Mesodermal cell (in vitro differentiated cells): ENCODE measurements at regions not wholly inside any gene's neighbourhood (a gene's known extent, or its start where the extent isn't known, plus 50 kb on each side); places are given as distances from the start of the nearest gene placed in this dataset.

Source experiments
- H3K27ac ChIP-seq: 2 replicates; pipeline ENCODE4 v1.7.0; 2013; ENCODE audit warnings: mild to moderate bottlenecking, low read depth, low read length, moderate library complexity; ENCODE audit not compliant: severe bottlenecking
- H3K36me3 ChIP-seq: 2 replicates; pipeline ENCODE4 v1.7.1; 2013; ENCODE audit warnings: mild to moderate bottlenecking, low read length, moderate library complexity; ENCODE audit not compliant: control insufficient read depth, insufficient read depth
- H3K4me1 ChIP-seq: one replicate; pipeline ENCODE4 v1.7.1; 2013; ENCODE audit warnings: mild to moderate bottlenecking, low read length; ENCODE audit not compliant: insufficient read depth, control insufficient read depth, poor library complexity, severe bottlenecking
- H3K4me3 ChIP-seq: 2 replicates; pipeline ENCODE4 v1.7.0; 2013; ENCODE audit warnings: low read length, control low read depth, mild to moderate bottlenecking; ENCODE audit not compliant: insufficient read depth, poor library complexity, severe bottlenecking; ENCODE audit errors: extremely low read depth
- H3K9me3 ChIP-seq: 2 replicates; pipeline ENCODE4 v1.7.1; 2013; ENCODE audit warnings: mild to moderate bottlenecking, low read length, moderate library complexity; ENCODE audit not compliant: control insufficient read depth
- WGBS, 2 experiments: methylation state at CpG; one replicate each; pipeline ENCODE4 v1.1.5; 2013; ENCODE audit warnings: missing lambda C conversion rate in 2 of 2; ENCODE audit not compliant: insufficient coverage in 2 of 2; 5-methylcytosine and 5-hydroxymethylcytosine counted together

DNA sequence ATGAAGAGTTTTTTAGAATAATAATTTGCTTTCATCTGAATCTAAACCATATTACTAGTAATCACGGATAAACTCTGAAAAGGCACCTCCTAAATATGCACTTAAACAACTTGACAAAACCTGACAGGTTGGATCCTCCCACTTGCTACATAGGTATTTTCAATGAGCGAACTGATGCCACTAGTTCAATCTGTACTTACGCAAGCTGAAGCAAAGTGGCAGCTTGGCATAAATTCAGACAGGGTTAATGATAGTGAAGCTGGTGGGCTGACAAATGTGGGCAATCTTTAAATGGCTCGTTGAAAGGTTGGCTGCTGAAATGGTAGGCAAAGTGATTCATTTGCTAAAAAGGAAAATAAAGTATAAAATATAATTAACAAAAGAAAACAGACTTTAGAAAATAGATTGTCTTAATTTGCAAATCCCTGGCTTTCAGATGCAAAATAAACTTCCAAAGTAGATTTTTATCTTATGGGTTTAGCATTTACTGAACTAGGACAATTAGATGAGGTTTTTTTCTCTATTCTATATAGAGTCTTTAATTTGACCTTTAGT is 1713.5 kb upstream of the SLC39A10 start:
- no peak overlapping the region for H3K4me3 ChIP-seq
- H3K9me3 ChIP-seq: no peaks in the 10 kb centered on the region
- no peaks in the 10 kb centered on the region for H3K36me3 ChIP-seq
- 82 to 100% methylated on average over 2 to 3 of the region's 4 CpGs for WGBS, 2 experiments
- no peaks in the 10 kb centered on the region for H3K4me1 ChIP-seq
- H3K27ac ChIP-seq: no peak overlapping the region

DNA sequence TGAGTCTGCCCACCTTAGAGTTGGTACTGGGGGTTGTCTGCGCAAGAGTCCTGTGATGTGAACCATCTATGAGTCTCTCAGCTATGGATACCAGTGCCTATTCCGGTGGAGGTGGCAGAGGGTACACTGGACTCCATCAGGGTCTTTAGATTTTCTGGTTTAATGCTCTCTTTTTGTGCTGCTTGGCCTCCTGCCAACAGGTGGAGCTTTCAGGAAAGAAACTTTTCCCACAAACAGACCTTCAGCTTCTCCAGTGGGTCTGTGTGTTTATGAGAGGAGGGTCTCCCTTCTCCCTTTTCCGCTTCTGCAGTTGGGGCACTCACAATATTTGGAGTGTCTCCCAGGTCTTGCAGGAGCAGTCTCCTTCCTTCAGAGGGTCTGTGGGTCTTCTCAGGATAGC is 1721.9 kb upstream of the SLC39A10 start:
- 67 to 90% methylated on average over 1 of the region's 3 CpGs for WGBS, 2 experiments
- Histone ChIP-seq H3K4me1 (no peaks in the 10 kb centered on the region), H3K36me3 (no peaks in the 10 kb centered on the region), H3K27ac (no peak overlapping the region), H3K9me3 (no peaks in the 10 kb centered on the region), H3K4me3 (no peak overlapping the region)

GRCh38 chr2:193929131-193929530 is 1727.9 kb upstream of the SLC39A10 start:
- WGBS, 2 experiments: 100% methylated on average over 1 of the region's 1 CpG; no CpG with 5 or more reads in 1 of the 2 experiments
- Histone ChIP-seq H3K27ac (no peak overlapping the region), H3K36me3 (no peaks in the 10 kb centered on the region), H3K4me3 (no peak overlapping the region), H3K9me3 (no peaks in the 10 kb centered on the region), H3K4me1 (no peaks in the 10 kb centered on the region)

DNA sequence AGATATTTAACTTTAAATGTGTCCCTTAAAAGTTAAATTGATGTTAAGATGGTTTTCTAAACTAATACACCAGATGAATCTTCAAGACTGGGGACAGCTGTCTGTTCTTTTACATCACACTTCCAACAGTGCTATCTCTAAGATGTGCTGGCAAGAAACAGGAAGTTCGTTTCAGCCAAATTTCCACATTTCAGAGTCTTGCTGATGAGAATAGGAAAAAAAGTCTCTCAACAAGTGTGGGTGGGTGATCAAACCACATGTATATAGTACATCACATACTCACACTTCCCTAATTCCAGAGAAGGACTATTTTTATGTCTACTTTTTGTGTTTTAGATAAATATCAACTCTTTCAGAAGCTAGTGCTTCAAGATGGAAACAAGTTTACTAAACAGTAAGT is 1712.8 kb upstream of the TMEFF2 start:
- no peaks in the 10 kb centered on the region for H3K36me3 ChIP-seq
- no peak overlapping the region for H3K4me3 ChIP-seq
- no peaks in the 10 kb centered on the region for H3K9me3 ChIP-seq
- no CpG with 5 or more reads among the region's 1 CpG for WGBS, 2 experiments
- no peaks in the 10 kb centered on the region for H3K4me1 ChIP-seq
- no peak overlapping the region for H3K27ac ChIP-seq

DNA sequence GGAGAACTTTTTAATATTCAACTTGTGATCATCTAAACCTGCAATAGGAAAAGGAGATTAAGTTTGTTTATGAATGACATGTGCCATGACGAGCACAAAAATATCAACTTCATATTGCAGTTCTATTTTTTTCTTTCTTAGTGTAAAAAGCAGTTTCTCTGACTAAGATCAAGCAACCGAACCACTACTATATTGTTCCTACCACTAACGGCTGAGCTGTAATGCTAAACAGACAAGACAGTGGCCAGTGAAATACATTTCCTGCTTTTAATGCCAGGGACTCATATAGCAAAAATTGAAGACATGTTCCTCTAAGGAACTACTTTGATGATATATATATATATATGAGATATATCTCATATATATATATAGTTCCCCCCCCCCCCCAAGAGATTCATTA is 1705.6 kb upstream of the TMEFF2 start:
- no peaks in the 10 kb centered on the region for H3K9me3 ChIP-seq
- no peak overlapping the region for H3K4me3 ChIP-seq
- no peak overlapping the region for H3K27ac ChIP-seq
- H3K4me1 ChIP-seq: no peaks in the 10 kb centered on the region
- no peaks in the 10 kb centered on the region for H3K36me3 ChIP-seq
- 80% methylated on average over 1 of the region's 3 CpGs; no CpG with 5 or more reads in 1 of the 2 experiments for WGBS, 2 experiments

DNA sequence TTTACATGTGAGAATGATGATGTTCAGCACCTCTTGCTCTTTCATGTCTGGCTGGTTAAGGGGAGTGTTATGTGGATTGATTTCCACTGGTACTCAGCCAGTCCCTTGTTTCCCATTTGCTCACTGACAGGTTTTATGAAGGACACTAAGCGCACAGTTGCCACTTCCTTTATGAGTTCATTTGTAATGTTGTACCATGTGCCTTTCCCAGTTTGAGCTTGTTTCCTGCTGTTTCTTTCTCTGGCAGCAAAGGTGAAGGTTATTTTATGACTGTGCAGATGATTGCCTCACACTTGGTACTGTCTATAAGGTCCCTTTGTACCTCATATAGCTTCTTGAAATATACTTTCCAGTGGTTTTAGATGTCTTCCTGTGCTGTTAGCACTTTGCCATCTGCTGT is 1700.5 kb upstream of the TMEFF2 start:
- Histone ChIP-seq H3K36me3 (no peaks in the 10 kb centered on the region), H3K9me3 (no peaks in the 10 kb centered on the region), H3K4me1 (no peaks in the 10 kb centered on the region), H3K4me3 (no peak overlapping the region), H3K27ac (no peak overlapping the region)
- 88% methylated on average over 1 of the region's 1 CpG; no CpG with 5 or more reads in 1 of the 2 experiments for WGBS, 2 experiments

DNA sequence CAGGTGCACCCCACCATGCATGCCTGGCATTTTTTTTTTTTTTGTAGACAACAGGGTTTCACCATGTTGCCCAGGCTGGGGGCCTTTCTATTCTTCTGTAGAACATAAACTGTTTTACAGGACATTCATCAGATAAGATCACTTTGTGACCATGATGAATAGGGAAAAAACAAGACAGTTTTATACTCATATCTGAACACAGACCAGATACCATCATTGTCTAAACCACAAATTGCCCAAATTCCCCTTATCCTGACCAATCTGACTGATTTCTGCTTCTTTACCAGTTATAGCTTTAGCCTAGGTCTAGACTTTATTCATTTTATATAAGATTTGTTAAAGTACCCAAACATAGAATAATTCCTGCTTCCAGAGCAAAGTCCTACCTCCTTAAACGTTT is 1699.3 kb upstream of the TMEFF2 start:
- WGBS, 2 experiments: 80 to 100% methylated on average over 1 of the region's 1 CpG
- no peaks in the 10 kb centered on the region for H3K9me3 ChIP-seq
- no peak overlapping the region for H3K27ac ChIP-seq
- H3K4me1 ChIP-seq: no peaks in the 10 kb centered on the region
- no peak overlapping the region for H3K4me3 ChIP-seq
- H3K36me3 ChIP-seq: no peaks in the 10 kb centered on the region

DNA sequence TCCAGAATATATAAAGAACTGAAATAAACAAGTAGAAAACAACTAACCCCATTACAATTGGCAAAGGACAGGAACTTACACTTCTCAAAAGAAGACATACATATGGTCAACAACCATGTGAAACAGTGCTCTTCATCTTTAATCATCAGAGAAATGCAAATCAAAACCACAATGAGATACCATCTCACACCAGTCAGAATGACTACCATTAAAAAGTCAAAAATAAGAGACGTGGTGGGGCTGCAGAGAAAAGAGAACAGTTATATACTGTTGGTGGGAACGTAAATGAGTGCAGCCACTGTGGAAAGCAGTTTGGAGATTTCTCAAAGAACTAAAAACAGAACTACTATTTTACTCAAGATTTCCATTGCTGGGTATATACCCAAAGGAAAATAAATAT is 1696.3 kb upstream of the TMEFF2 start:
- Histone ChIP-seq H3K27ac (no peak overlapping the region), H3K9me3 (no peaks in the 10 kb centered on the region), H3K4me3 (no peak overlapping the region), H3K36me3 (no peaks in the 10 kb centered on the region), H3K4me1 (no peaks in the 10 kb centered on the region)
- no CpG with 5 or more reads among the region's 2 CpGs for whole genome bisulfite sequencing, 2 experiments

- Histone ChIP-seq H3K36me3 (no peaks in the 10 kb centered on the region), H3K27ac (no peak overlapping the region), H3K4me3 (no peak overlapping the region), H3K4me1 (no peaks in the 10 kb centered on the region), H3K9me3 (no peaks in the 10 kb centered on the region)
- WGBS, 2 experiments: 100% methylated on average over 1 of the region's 1 CpG; no CpG with 5 or more reads in 1 of the 2 experiments
Observed at GRCh38 chr2:193885419-193885818, 1690.7 kb upstream of the TMEFF2 start.

- H3K4me1 ChIP-seq: no peaks in the 10 kb centered on the region
Observed at GRCh38 chr2:193883820-193884219, 1689.1 kb upstream of the TMEFF2 start.

GRCh38 chr2:193876980-193877379 is 1682.2 kb upstream of the TMEFF2 start:
- WGBS, 2 experiments: no CpG with 5 or more reads among the region's 5 CpGs
- H3K4me3 ChIP-seq: no peak overlapping the region
- H3K27ac ChIP-seq: no peak overlapping the region
- no peaks in the 10 kb centered on the region for H3K36me3 ChIP-seq
- no peaks in the 10 kb centered on the region for H3K4me1 ChIP-seq
- no peaks in the 10 kb centered on the region for H3K9me3 ChIP-seq

More at GRCh38 chr2:193883820-193884219, 1689.1 kb upstream of the TMEFF2 start:
- H3K27ac ChIP-seq: no peak overlapping the region
- no peaks in the 10 kb centered on the region for H3K36me3 ChIP-seq
- no peak overlapping the region for H3K4me3 ChIP-seq
- no peaks in the 10 kb centered on the region for H3K9me3 ChIP-seq
